Loucy (cell line): ENCODE measurements at regions not wholly inside any gene's neighbourhood (a gene's known extent, or its start where the extent isn't known, plus 50 kb on each side); places are given as distances from the start of the nearest gene placed in this dataset.

ENCODE experiments used
- CTCF ChIP-seq: fragments of 200-600 bp; sonication (generic); conservative IDR thresholded peaks from 2 replicates; pipeline ENCODE4 v1.5.1; 2014; ENCODE audit warnings: mild to moderate bottlenecking, antibody characterized with exemption, low read length
- EZH2phosphoT487 ChIP-seq: fragments of 200-600 bp; IDR thresholded peaks from 2 replicates; pipeline ENCODE4 v1.6.1; 2018; ENCODE audit warnings: antibody characterized with exemption, mild to moderate bottlenecking, moderate library complexity, borderline replicate concordance

- TF ChIP-seq CTCF (no peak), EZH2phosphoT487 (no peak)
Measured at GRCh38 chr1:190564117-190564516, 86.5 kb upstream of the BRINP3 start.
